Activated CD4-positive, alpha-beta memory T cell treated with anti-CD3 and anti-CD28 coated beads, Interleukin-2, amount 10 ng/mL, durations not matched to agents 7 days and 5 days (primary cell): ENCODE measurements at regions not wholly inside any gene's neighbourhood (a gene's known extent, or its start where the extent isn't known, plus 50 kb on each side); places are given as distances from the start of the nearest gene placed in this dataset.

Experiments
- CTCF ChIA-PET: fragments of 350-600 bp; sonication (Branson Sonifier 250); formaldehyde crosslinking; loops from one replicate; lab custom pipeline; 2021; ENCODE audit warnings: antibody characterized with exemption, inconsistent platforms; lab: Charles Lee
- POLR2A ChIA-PET: fragments of 350-600 bp; sonication (Branson Sonifier 250); formaldehyde crosslinking; loops from one replicate; lab custom pipeline; 2021; ENCODE audit warnings: antibody characterized with exemption; lab: Charles Lee
- DNase-seq: peaks from one replicate; pipeline ENCODE4 v3.0.0-alpha.2; 2020
- H3K27ac Mint-ChIP-seq: one replicate; pipeline ENCODE4 v1.8.0; 2021; ENCODE audit warnings: mild to moderate bottlenecking, mixed read lengths
- H3K27me3 Mint-ChIP-seq: one replicate; pipeline ENCODE4 v1.8.0; 2021; ENCODE audit warnings: mixed read lengths
- H3K36me3 Mint-ChIP-seq: one replicate; pipeline ENCODE4 v1.8.0; 2021; ENCODE audit warnings: low read depth, mixed read lengths
- H3K4me1 Mint-ChIP-seq: one replicate; pipeline ENCODE4 v1.8.0; 2021; ENCODE audit warnings: mixed read lengths
- H3K4me3 Mint-ChIP-seq: one replicate; pipeline ENCODE4 v1.8.0; 2021; ENCODE audit warnings: mild to moderate bottlenecking, mixed read lengths
- H3K9me3 Mint-ChIP-seq: one replicate; pipeline ENCODE4 v1.8.0; 2021; ENCODE audit warnings: mixed read lengths

GRCh38 chr7:26485367-26485934 is 193.8 kb downstream of the SNX10 start:
- Mint-ChIP-seq H3K4me1 (no peaks in the 10 kb centered on the region), H3K27me3 (peaks cover 24% of the 10 kb centered on the region), H3K27ac (no peak overlapping the region), H3K9me3 (no peaks in the 10 kb centered on the region), H3K4me3 (no peak overlapping the region), H3K36me3 (no peaks in the 10 kb centered on the region)
- CTCF ChIA-PET = no interaction called here
- DNase-seq = no peak
- POLR2A ChIA-PET = no interaction called here

- POLR2A ChIA-PET = no interaction called here
- no peak overlapping the region for H3K27ac Mint-ChIP-seq
Measured at GRCh38 chr7:26486153-26486552, 194.5 kb downstream of the SNX10 start.

GRCh38 chr7:26487780-26488515 is 196.3 kb downstream of the SNX10 start:
- CTCF ChIA-PET = no interaction called here
- no peak for DNase-seq
- Mint-ChIP-seq H3K27ac (no peak overlapping the region), H3K27me3 (peaks cover 13% of the 10 kb centered on the region), H3K36me3 (no peaks in the 10 kb centered on the region), H3K4me3 (no peak overlapping the region), H3K9me3 (no peaks in the 10 kb centered on the region), H3K4me1 (no peaks in the 10 kb centered on the region)
- POLR2A ChIA-PET = no interaction called here

More at GRCh38 chr7:26486153-26486552, 194.5 kb downstream of the SNX10 start:
- Mint-ChIP-seq H3K4me1 (no peaks in the 10 kb centered on the region), H3K9me3 (no peaks in the 10 kb centered on the region), H3K36me3 (no peaks in the 10 kb centered on the region), H3K27me3 (peaks cover 19% of the 10 kb centered on the region), H3K4me3 (no peak overlapping the region)
- DNase-seq = no peak
- CTCF ChIA-PET = no interaction called here

GRCh38 chr7:26489391-26489790 is 197.7 kb downstream of the SNX10 start:
- CTCF ChIA-PET = no interaction called here
- POLR2A ChIA-PET = no interaction called here
- Mint-ChIP-seq H3K4me3 (no peak overlapping the region), H3K27ac (no peak overlapping the region), H3K36me3 (no peaks in the 10 kb centered on the region), H3K4me1 (no peaks in the 10 kb centered on the region), H3K27me3 (peaks cover 9% of the 10 kb centered on the region), H3K9me3 (no peaks in the 10 kb centered on the region)
- DNase-seq = no peak

- Mint-ChIP-seq H3K27ac (no peak overlapping the region), H3K9me3 (no peaks in the 10 kb centered on the region), H3K36me3 (no peaks in the 10 kb centered on the region), H3K4me3 (no peak overlapping the region), H3K27me3 (peaks cover 9% of the 10 kb centered on the region), H3K4me1 (no peaks in the 10 kb centered on the region)
- POLR2A ChIA-PET = no interaction called here
- DNase-seq = no peak
- CTCF ChIA-PET = no interaction called here
Measured at GRCh38 chr7:26489906-26490639, 198.4 kb downstream of the SNX10 start.

GRCh38 chr7:26490640-26491624 is 199.3 kb downstream of the SNX10 start:
- POLR2A ChIA-PET = no interaction called here
- DNase-seq = no peak
- H3K9me3 Mint-ChIP-seq = no peaks in the 10 kb centered on the region
- no peaks in the 10 kb centered on the region for H3K36me3 Mint-ChIP-seq
- H3K27ac Mint-ChIP-seq = no peak overlapping the region
- H3K4me1 Mint-ChIP-seq = no peaks in the 10 kb centered on the region
- no peak overlapping the region for H3K4me3 Mint-ChIP-seq
- peaks cover 10% of the 10 kb centered on the region for H3K27me3 Mint-ChIP-seq
- CTCF ChIA-PET = no interaction called here

- ChIA-PET POLR2A (no interaction called here), CTCF (no interaction called here)
- Mint-ChIP-seq H3K9me3 (no peaks in the 10 kb centered on the region), H3K4me1 (no peaks in the 10 kb centered on the region), H3K27ac (no peak overlapping the region), H3K36me3 (no peaks in the 10 kb centered on the region), H3K27me3 (peaks cover 10% of the 10 kb centered on the region), H3K4me3 (no peak overlapping the region)
- no peak for DNase-seq
Measured at GRCh38 chr7:26492816-26493215, 201.2 kb downstream of the SNX10 start.

- no peaks in the 10 kb centered on the region for H3K4me1 Mint-ChIP-seq
- H3K9me3 Mint-ChIP-seq = no peaks in the 10 kb centered on the region
- H3K27me3 Mint-ChIP-seq = peaks cover 7% of the 10 kb centered on the region
- ChIA-PET POLR2A (no interaction called here), CTCF (no interaction called here)
- H3K4me3 Mint-ChIP-seq = no peak overlapping the region
- no peak overlapping the region for H3K27ac Mint-ChIP-seq
- no peaks in the 10 kb centered on the region for H3K36me3 Mint-ChIP-seq
- no peak for DNase-seq
Measured at GRCh38 chr7:26493737-26494428, 202.2 kb downstream of the SNX10 start.

GRCh38 chr7:26495569-26495968 is 203.9 kb downstream of the SNX10 start:
- Mint-ChIP-seq H3K27ac (no peak overlapping the region), H3K27me3 (peaks cover 7% of the 10 kb centered on the region), H3K36me3 (no peaks in the 10 kb centered on the region), H3K4me3 (no peak overlapping the region), H3K9me3 (no peaks in the 10 kb centered on the region), H3K4me1 (no peaks in the 10 kb centered on the region)
- no peak for DNase-seq
- CTCF ChIA-PET = no interaction called here
- POLR2A ChIA-PET = no interaction called here

- Mint-ChIP-seq H3K36me3 (no peaks in the 10 kb centered on the region), H3K27ac (no peak overlapping the region), H3K4me3 (no peak overlapping the region), H3K9me3 (no peaks in the 10 kb centered on the region), H3K4me1 (no peaks in the 10 kb centered on the region), H3K27me3 (peaks cover 10% of the 10 kb centered on the region)
- no peak for DNase-seq
- POLR2A ChIA-PET = no interaction called here
- CTCF ChIA-PET = no interaction called here
Measured at GRCh38 chr7:26497801-26498596, 206.3 kb downstream of the SNX10 start.

GRCh38 chr7:26499315-26499897 is 207.7 kb downstream of the SNX10 start:
- CTCF ChIA-PET = no interaction called here

More at GRCh38 chr7:26499315-26499897, 207.7 kb downstream of the SNX10 start:
- Mint-ChIP-seq H3K27ac (no peak overlapping the region), H3K4me3 (no peak overlapping the region), H3K27me3 (peaks cover 18% of the 10 kb centered on the region), H3K9me3 (no peaks in the 10 kb centered on the region), H3K36me3 (no peaks in the 10 kb centered on the region), H3K4me1 (no peaks in the 10 kb centered on the region)
- POLR2A ChIA-PET = no interaction called here
- no peak for DNase-seq
